ENCODE measurements at regions not wholly inside any gene's neighbourhood (a gene's known extent, or its start where the extent isn't known, plus 50 kb on each side); places are given as distances from the start of the nearest gene placed in this dataset.

DNA sequence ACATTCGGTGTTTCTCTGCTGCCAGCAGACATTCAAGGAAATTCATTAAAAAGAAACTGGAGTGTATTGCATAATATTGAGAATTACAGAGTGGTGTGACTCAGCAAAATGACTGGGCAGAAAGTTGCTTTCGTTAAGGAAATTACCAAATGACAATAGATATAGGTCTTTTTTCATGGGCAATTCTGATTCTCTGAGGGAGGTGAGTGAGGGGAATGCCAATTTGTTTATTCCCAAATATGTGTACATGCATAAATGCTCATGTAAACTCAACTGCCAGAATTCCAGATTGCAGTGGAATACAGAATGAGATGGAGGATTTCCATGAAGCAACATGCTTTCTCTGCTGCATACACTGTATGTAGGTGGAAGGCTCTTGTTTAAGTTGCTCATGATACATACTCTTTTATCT, 1730.1 kb downstream of the SLITRK5 start:
- TF ChIP-seq, protein P1, sequence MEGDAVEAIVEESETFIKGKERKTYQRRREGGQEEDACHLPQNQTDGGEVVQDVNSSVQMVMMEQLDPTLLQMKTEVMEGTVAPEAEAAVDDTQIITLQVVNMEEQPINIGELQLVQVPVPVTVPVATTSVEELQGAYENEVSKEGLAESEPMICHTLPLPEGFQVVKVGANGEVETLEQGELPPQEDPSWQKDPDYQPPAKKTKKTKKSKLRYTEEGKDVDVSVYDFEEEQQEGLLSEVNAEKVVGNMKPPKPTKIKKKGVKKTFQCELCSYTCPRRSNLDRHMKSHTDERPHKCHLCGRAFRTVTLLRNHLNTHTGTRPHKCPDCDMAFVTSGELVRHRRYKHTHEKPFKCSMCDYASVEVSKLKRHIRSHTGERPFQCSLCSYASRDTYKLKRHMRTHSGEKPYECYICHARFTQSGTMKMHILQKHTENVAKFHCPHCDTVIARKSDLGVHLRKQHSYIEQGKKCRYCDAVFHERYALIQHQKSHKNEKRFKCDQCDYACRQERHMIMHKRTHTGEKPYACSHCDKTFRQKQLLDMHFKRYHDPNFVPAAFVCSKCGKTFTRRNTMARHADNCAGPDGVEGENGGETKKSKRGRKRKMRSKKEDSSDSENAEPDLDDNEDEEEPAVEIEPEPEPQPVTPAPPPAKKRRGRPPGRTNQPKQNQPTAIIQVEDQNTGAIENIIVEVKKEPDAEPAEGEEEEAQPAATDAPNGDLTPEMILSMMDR (IDR thresholded peaks at IDR 0.05) = no peak
- TF ChIP-seq POLR2AphosphoS5 (IDR thresholded peaks at IDR 0.05) (no peak), POLR2A (IDR thresholded peaks at IDR 0.05) (no peak), EP300 (IDR thresholded peaks at IDR 0.05) (no peak)

All from sigmoid colon (tissue), 4 donors.